Gastrocnemius medialis (tissue), 4 donors: ENCODE measurements at regions not wholly inside any gene's neighbourhood (a gene's known extent, or its start where the extent isn't known, plus 50 kb on each side); places are given as distances from the start of the nearest gene placed in this dataset.

ENCODE experiments used
- ATAC-seq, 2 donors: fragments of 150-250 bp; one replicate each; pipeline ENCODE4 v1.9.1; 2016
- DNase-seq, 2 donors: peaks; one replicate each; pipeline ENCODE4 v3.0.0-alpha.2; 2019
- H3K27ac ChIP-seq, 4 donors: fragments of 200-600 bp; sonication (generic); 1 replicate in 1 of 4; 2 replicates in 3 of 4; pipeline ENCODE4 v1.5.1; 2016 to 2018; ENCODE audit warnings: mild to moderate bottlenecking in 2 of 4, moderate library complexity in 1 of 4
- H3K27me3 ChIP-seq, 3 donors: fragments of 200-600 bp; sonication (generic) in 2 of 3; 1 replicate in 1 of 3; 2 replicates in 2 of 3; pipeline versions ENCODE4 v1.5.1 to v1.6.0; 2016 to 2019; ENCODE audit warnings: mild to moderate bottlenecking in 1 of 3, moderate library complexity in 1 of 3
- H3K36me3 ChIP-seq, 2 donors: fragments of 200-600 bp; sonication (generic) in 1 of 2; one replicate each; pipeline ENCODE4 v1.5.1; 2017 to 2018
- H3K4me1 ChIP-seq, 2 donors: fragments of 200-600 bp; sonication (generic) in 1 of 2; one replicate each; pipeline ENCODE4 v1.5.1; 2016 to 2017; ENCODE audit warnings: mild to moderate bottlenecking in 2 of 2
- H3K4me3 ChIP-seq, 4 donors: fragments of 200-600 bp; sonication (generic) in 3 of 4; 1 replicate in 1 of 4; 2 replicates in 3 of 4; pipeline ENCODE4 v1.5.1; 2016 to 2019; ENCODE audit warnings: mild to moderate bottlenecking in 2 of 4
- H3K9me3 ChIP-seq, 3 donors: fragments of 200-600 bp; sonication (generic) in 2 of 3; 1 replicate in 1 of 3; 2 replicates in 2 of 3; pipeline ENCODE4 v1.5.1; 2016 to 2019
- POLR2A ChIP-seq, 2 donors: fragments of 450-650 bp; IDR thresholded peaks; one replicate each; pipeline ENCODE4 v1.6.1; 2017; ENCODE audit warnings: antibody characterized with exemption in 2 of 2, mild to moderate bottlenecking in 2 of 2, moderate library complexity in 2 of 2
- in situ Hi-C, 4 donors: fragments of 200-750 bp; cut with MboI; loops; one replicate each; pipeline versions ENCODE4 v1.15.0 to v1.8.0; 2017; ENCODE audit warnings: low sequenced_read_pairs in 4 of 4
- intact Hi-C: fragments of 100-400 bp; cut with DNase I; formaldehyde crosslinking; loops from one replicate; pipeline ENCODE4 v1.15.1; 2023; ENCODE audit warnings: low total_unique reads
- TF ChIP-seq, protein P1 (sequence below), 5 experiments: fragments of 450-650 bp in 3 of 5; fragments of 200-600 bp in 2 of 5; sonication (generic) in 2 of 5; IDR thresholded peaks in 4 of 5; conservative IDR thresholded peaks in 1 of 5; 1 replicate in 4 of 5; 2 replicates in 1 of 5; pipeline ENCODE4 v1.5.1; 2016 to 2019; ENCODE audit warnings: antibody characterized with exemption in 5 of 5, mild to moderate bottlenecking in 3 of 5, moderate library complexity in 3 of 5

DNA sequence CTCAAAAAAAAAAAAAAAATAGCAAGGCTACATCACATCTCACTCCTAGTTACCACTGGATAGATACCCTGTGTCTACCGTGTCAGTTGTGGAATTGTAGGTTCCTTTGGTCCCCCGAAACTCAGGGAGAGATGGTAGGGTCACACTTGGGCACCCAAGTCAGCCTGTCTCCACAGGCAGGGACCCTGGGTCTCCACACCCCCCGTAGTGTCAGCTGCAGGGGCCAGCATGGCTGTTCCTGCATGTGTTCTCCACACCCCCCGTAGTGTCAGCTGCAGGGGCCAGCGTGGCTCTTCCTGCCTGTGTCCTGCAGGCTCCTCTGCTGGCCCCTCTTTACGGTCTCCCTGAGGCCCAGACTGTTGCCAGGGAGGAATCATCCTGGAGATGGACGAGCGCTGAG, 282.1 kb downstream of the BRD1 start:
- no peak overlapping the region for H3K4me3 ChIP-seq
- no peaks in the 10 kb centered on the region for H3K27me3 ChIP-seq
- H3K4me1 ChIP-seq: no peaks in the 10 kb centered on the region
- no peak overlapping the region for H3K27ac ChIP-seq
- in situ Hi-C loops (no loop called here), intact Hi-C loops (no loop called here)
- no peak for DNase-seq
- no peaks in the 10 kb centered on the region for H3K9me3 ChIP-seq
- TF ChIP-seq, protein P1, sequence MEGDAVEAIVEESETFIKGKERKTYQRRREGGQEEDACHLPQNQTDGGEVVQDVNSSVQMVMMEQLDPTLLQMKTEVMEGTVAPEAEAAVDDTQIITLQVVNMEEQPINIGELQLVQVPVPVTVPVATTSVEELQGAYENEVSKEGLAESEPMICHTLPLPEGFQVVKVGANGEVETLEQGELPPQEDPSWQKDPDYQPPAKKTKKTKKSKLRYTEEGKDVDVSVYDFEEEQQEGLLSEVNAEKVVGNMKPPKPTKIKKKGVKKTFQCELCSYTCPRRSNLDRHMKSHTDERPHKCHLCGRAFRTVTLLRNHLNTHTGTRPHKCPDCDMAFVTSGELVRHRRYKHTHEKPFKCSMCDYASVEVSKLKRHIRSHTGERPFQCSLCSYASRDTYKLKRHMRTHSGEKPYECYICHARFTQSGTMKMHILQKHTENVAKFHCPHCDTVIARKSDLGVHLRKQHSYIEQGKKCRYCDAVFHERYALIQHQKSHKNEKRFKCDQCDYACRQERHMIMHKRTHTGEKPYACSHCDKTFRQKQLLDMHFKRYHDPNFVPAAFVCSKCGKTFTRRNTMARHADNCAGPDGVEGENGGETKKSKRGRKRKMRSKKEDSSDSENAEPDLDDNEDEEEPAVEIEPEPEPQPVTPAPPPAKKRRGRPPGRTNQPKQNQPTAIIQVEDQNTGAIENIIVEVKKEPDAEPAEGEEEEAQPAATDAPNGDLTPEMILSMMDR (IDR thresholded peaks at IDR 0.05 in 4 of 5, conservative IDR thresholded peaks at IDR 0.05 in 1 of 5): no peak
- no peak for TF ChIP-seq POLR2A (IDR thresholded peaks at IDR 0.05)
- H3K36me3 ChIP-seq: no peaks in the 10 kb centered on the region
- no peak for ATAC-seq

DNA sequence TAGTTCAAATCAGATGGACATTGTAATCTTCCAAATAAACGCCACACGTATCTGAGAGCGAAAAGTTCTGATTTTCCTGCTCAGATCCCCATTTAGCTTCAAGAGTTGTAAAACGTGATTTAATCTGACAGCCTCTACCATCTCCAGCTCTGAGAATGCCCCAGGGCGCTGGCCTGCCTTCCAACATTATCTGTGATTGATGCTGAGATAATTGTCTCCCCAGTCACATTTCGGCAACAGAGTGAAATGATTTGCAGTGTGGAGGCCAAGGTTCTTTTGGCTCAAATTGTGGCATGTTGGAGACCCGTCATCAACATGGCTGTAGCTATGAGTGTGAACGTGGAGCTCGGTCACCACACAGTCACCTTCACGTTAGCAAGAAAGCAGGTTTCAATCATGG, 283.4 kb downstream of the BRD1 start:
- intact Hi-C loops: no loop called here
- Histone ChIP-seq H3K9me3 (no peaks in the 10 kb centered on the region), H3K27me3 (no peaks in the 10 kb centered on the region), H3K4me3 (no peak overlapping the region), H3K27ac (no peak overlapping the region), H3K36me3 (no peaks in the 10 kb centered on the region), H3K4me1 (no peaks in the 10 kb centered on the region)
- no peak for ATAC-seq
- in situ Hi-C loops: no loop called here
- DNase-seq: no peak
- no peak for TF ChIP-seq POLR2A (IDR thresholded peaks at IDR 0.05)
- TF ChIP-seq, protein P1 (IDR thresholded peaks at IDR 0.05 in 4 of 5, conservative IDR thresholded peaks at IDR 0.05 in 1 of 5): no peak

DNA sequence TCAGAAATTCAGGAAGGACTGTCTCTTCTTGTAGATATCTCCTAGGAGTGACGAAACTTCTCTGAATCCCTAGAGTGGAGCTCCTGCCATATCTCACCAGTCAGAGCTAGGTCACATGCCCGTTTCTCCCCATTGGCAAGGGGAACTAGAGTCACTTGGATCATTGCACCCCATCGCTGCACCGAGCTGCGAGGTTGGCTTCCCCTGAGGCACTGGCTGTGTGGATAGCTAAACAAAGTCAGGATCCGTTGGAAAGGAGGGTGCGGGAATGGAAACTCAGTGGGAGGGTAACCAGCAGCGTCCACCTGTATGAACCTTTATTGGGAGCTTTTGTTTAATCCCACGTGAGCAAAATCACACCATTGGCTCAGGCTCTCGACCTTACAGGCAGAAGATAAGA, 283.8 kb downstream of the BRD1 start:
- ATAC-seq (no peak), DNase-seq (no peak)
- Histone ChIP-seq H3K36me3 (no peaks in the 10 kb centered on the region), H3K9me3 (no peaks in the 10 kb centered on the region), H3K27me3 (no peaks in the 10 kb centered on the region), H3K4me1 (no peaks in the 10 kb centered on the region), H3K27ac (no peak overlapping the region), H3K4me3 (no peak overlapping the region)
- in situ Hi-C loops: no loop called here
- intact Hi-C loops: no loop called here
- TF ChIP-seq, protein P1 (IDR thresholded peaks at IDR 0.05 in 4 of 5, conservative IDR thresholded peaks at IDR 0.05 in 1 of 5): no peak
- no peak for TF ChIP-seq POLR2A (IDR thresholded peaks at IDR 0.05)

DNA sequence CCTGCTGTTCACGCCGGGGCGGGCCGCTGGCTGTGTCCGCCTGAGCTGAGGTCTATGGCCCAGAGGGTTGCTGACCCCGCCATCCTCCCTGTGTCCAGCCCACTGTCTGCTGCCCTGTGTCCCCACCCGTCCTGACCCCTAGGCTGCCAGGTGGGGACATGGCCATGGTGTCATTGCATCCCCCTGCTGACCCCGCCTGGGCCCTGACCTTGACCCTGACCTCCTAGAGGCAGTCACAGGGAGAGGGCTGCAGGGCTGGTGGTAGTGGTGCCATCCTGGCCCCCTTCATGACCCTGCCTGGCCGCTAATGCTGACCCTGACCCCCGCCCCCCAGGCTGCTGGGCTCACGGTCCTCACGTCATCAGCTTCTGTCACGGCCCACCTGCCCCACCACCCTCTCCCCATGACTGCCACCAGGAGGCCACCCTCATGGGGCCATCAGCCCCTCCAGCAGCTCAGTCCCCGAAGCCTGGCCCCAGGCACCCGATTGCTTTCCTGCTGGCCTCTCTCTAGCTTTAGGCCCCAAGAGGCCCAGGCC, 285.9 kb downstream of the BRD1 start:
- no peak for DNase-seq
- intact Hi-C loops (no loop called here), in situ Hi-C loops (no loop called here)
- no peaks in the 10 kb centered on the region for H3K27me3 ChIP-seq
- no peak for ATAC-seq
- H3K9me3 ChIP-seq: no peaks in the 10 kb centered on the region
- H3K27ac ChIP-seq: no peak overlapping the region
- TF ChIP-seq POLR2A (IDR thresholded peaks at IDR 0.05): no peak
- TF ChIP-seq, protein P1 (IDR thresholded peaks at IDR 0.05 in 4 of 5, conservative IDR thresholded peaks at IDR 0.05 in 1 of 5): no peak
- no peaks in the 10 kb centered on the region for H3K4me1 ChIP-seq
- H3K4me3 ChIP-seq: no peak overlapping the region
- no peaks in the 10 kb centered on the region for H3K36me3 ChIP-seq
